ENCODE measurements at regions not wholly inside any gene's neighbourhood (a gene's known extent, or its start where the extent isn't known, plus 50 kb on each side); places are given as distances from the start of the nearest gene placed in this dataset.

DNA sequence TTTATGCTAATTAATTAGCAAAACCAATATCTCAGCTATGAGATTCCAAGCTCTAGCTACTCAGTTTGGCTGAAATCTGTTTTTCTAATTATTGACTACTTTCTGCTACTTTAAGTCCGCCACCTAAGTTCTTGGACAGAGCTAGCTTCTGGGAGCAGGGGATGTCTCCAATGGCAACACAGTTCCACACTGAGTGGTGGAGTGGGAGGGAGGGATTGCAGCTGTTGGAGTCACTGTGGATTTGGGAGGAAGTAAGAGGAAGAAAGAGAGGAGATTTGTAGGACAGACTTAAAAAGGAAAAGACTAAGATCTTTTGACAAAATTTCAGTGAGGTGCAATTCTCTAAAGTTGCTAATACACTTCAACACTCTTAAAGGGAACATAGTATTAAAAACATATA, 450.8 kb downstream of the NFIB start:
- TF ChIP-seq POLR2AphosphoS5 (IDR thresholded peaks at IDR 0.05; ENCODE audit: low read depth, low read length): no peak
- no peak for TF ChIP-seq POLR2A (IDR thresholded peaks at IDR 0.05; ENCODE audit: low read depth, low read length)
- TF ChIP-seq TAF1 (IDR thresholded peaks at IDR 0.05; ENCODE audit: borderline replicate concordance, low read depth, low read length): no peak

Measured in GM12892 (cell line).